PC-3 (cell line): ENCODE measurements at regions not wholly inside any gene's neighbourhood (a gene's known extent, or its start where the extent isn't known, plus 50 kb on each side); places are given as distances from the start of the nearest gene placed in this dataset.
A peak's percentile ranks its signal among the peaks of the same experiment; 100 is the strongest.

Experiments
- ATAC-seq: fragments of 200-7000 bp; cut with Tn5 transposase; 2 replicates; pipeline ENCODE4 v1.9.1; 2020; ENCODE audit warnings: mild to moderate bottlenecking, moderate library complexity
- BruUV-seq: library from RNA; stranded (reverse); fragments of 400-500 nt; replicated peaks from 2 replicates; lab custom pipeline; 2021; lab: Mats Ljungman, UMichigan
- CTCF ChIA-PET: fragments of 300-600 bp; sonication (Branson Sonifier 250); formaldehyde crosslinking; loops from one replicate; lab custom pipeline; 2022; ENCODE audit warnings: antibody characterized with exemption; lab: Charles Lee
- POLR2A ChIA-PET: fragments of 300-600 bp; sonication (Branson Sonifier 250); formaldehyde crosslinking; loops from one replicate; lab custom pipeline; 2022; ENCODE audit warnings: antibody characterized with exemption; ENCODE audit not compliant: unreplicated experiment; lab: Charles Lee
- DNase-seq: peaks from one replicate; pipeline ENCODE4 v3.0.0-alpha.2; 2015
- H2AFZ ChIP-seq: fragments of 300-600 bp; sonication (generic); 2 replicates; pipeline ENCODE4 v1.6.0; 2016; ENCODE audit warnings: antibody characterized with exemption, low read length
- H3F3A ChIP-seq: fragments of 300-600 bp; sonication (generic); one replicate; pipeline ENCODE4 v1.6.0; 2017; ENCODE audit warnings: antibody characterized with exemption, low read length, control low read depth, mild to moderate bottlenecking; ENCODE audit not compliant: unreplicated experiment
- H3K27ac ChIP-seq: fragments of 300-600 bp; sonication (generic); 2 replicates; pipeline ENCODE4 v1.5.1; 2016; ENCODE audit warnings: mild to moderate bottlenecking, low read length
- H3K27me3 ChIP-seq: fragments of 300-600 bp; sonication (generic); 2 replicates; pipeline ENCODE4 v1.6.1; 2016; ENCODE audit warnings: low read length, mixed read lengths
- H3K36me3 ChIP-seq: fragments of 300-600 bp; sonication (generic); 2 replicates; pipeline ENCODE4 v1.6.1; 2016; ENCODE audit warnings: low read depth, mixed run types, low read length, mixed read lengths
- H3K4me1 ChIP-seq: fragments of 300-600 bp; sonication (generic); 2 replicates; pipeline ENCODE4 v1.5.1; 2016; ENCODE audit warnings: low read length; ENCODE audit not compliant: insufficient read depth
- H3K4me2 ChIP-seq: fragments of 300-600 bp; sonication (generic); 2 replicates; pipeline ENCODE4 v1.6.0; 2016; ENCODE audit warnings: low read length
- H3K4me3 ChIP-seq: fragments of 300-600 bp; sonication (generic); 2 replicates; pipeline ENCODE4 v1.5.1; 2016; ENCODE audit warnings: mild to moderate bottlenecking, low read length, mixed read lengths
- H3K79me2 ChIP-seq: fragments of 300-600 bp; sonication (generic); 2 replicates; pipeline ENCODE4 v1.6.1; 2017; ENCODE audit warnings: low read length, mixed read lengths
- H3K9ac ChIP-seq: fragments of 300-600 bp; sonication (generic); 2 replicates; pipeline ENCODE4 v1.6.0; 2016; ENCODE audit warnings: mild to moderate bottlenecking, low read length
- H3K9me2 ChIP-seq: fragments of 300-600 bp; sonication (generic); replicated peaks from 2 replicates; pipeline ENCODE4 v1.6.1; 2016; ENCODE audit warnings: mixed run types, low read length, mixed read lengths
- H3K9me3 ChIP-seq: fragments of 300-600 bp; sonication (generic); 2 replicates; pipeline ENCODE4 v1.6.1; 2016; ENCODE audit warnings: low read length, mixed read lengths
- H4K20me1 ChIP-seq: fragments of 300-600 bp; sonication (generic); 2 replicates; pipeline ENCODE4 v1.6.1; 2016; ENCODE audit warnings: low read length, mixed read lengths
- CTCF ChIP-seq: fragments of 300-600 bp; sonication (generic); conservative IDR thresholded peaks from 2 replicates; pipeline ENCODE4 v1.5.1; 2017; ENCODE audit warnings: antibody characterized with exemption, low read depth, mild to moderate bottlenecking, low read length
- EZH2 ChIP-seq: fragments of 300-600 bp; sonication (generic); IDR thresholded peaks from one replicate; pipeline ENCODE4 v1.6.1; 2017; ENCODE audit warnings: antibody characterized with exemption, mild to moderate bottlenecking, low read length; ENCODE audit not compliant: unreplicated experiment
- EZH2phosphoT487 ChIP-seq: fragments of 300-600 bp; sonication (generic); IDR thresholded peaks from 2 replicates; pipeline ENCODE4 v1.6.1; 2018; ENCODE audit warnings: mild to moderate bottlenecking, antibody characterized with exemption, low read length, borderline replicate concordance
- intact Hi-C: fragments of 100-400 bp; cut with micrococcal nuclease; formaldehyde crosslinking; loops from 2 replicates; pipeline ENCODE4 v1.9.0; 2023

GRCh38 chr6:113315879-113316278 lies 541.3 kb upstream of the MARCKS start:
- H3K9ac ChIP-seq: no peak overlapping the region
- no peak for TF ChIP-seq EZH2phosphoT487
- TF ChIP-seq EZH2: no peak
- no peak for TF ChIP-seq CTCF
- H3K9me3 ChIP-seq: no peaks in the 10 kb centered on the region
- POLR2A ChIA-PET: no interaction called here
- H3K4me2 ChIP-seq: no peak overlapping the region
- no peaks in the 10 kb centered on the region for H3F3A ChIP-seq
- H3K27me3 ChIP-seq: no peaks in the 10 kb centered on the region
- H4K20me1 ChIP-seq: no peaks in the 10 kb centered on the region
- no TSS peak for BruUV-seq
- no peaks in the 10 kb centered on the region for H3K4me1 ChIP-seq
- CTCF ChIA-PET: no interaction called here
- ATAC-seq (no peak), DNase-seq (no peak)
- H3K4me3 ChIP-seq: no peak overlapping the region
- intact Hi-C loops: no loop called here
- no peak overlapping the region for H3K27ac ChIP-seq
- H2AFZ ChIP-seq: no peak overlapping the region
- no peaks in the 10 kb centered on the region for H3K79me2 ChIP-seq
- H3K36me3 ChIP-seq: no peaks in the 10 kb centered on the region
- H3K9me2 ChIP-seq: no peaks in the 10 kb centered on the region

GRCh38 chr6:113317442-113317841 lies 539.7 kb upstream of the MARCKS start:
- TF ChIP-seq EZH2: no peak
- no peak for TF ChIP-seq EZH2phosphoT487
- TF ChIP-seq CTCF: no peak
- H3K27me3 ChIP-seq: no peaks in the 10 kb centered on the region

GRCh38 chr6:113317891-113318574 lies 539.1 kb upstream of the MARCKS start:
- Histone ChIP-seq H3K27ac (no peak overlapping the region), H3K4me2 (no peak overlapping the region), H3K4me1 (no peaks in the 10 kb centered on the region), H3K79me2 (no peaks in the 10 kb centered on the region), H3K9ac (no peak overlapping the region), H3K36me3 (no peaks in the 10 kb centered on the region), H3F3A (no peaks in the 10 kb centered on the region), H2AFZ (peak overlapping the region; percentile 34; the same call in 1 of the 2 replicates), H3K4me3 (no peak overlapping the region), H3K27me3 (no peaks in the 10 kb centered on the region), H3K9me3 (no peaks in the 10 kb centered on the region), H3K9me2 (no peaks in the 10 kb centered on the region), H4K20me1 (no peaks in the 10 kb centered on the region)
- TF ChIP-seq EZH2 (no peak), EZH2phosphoT487 (no peak), CTCF (no peak)
- intact Hi-C loops: no loop called here
- ChIA-PET POLR2A (no interaction called here), CTCF (no interaction called here)
- no TSS peak for BruUV-seq
- ATAC-seq (no peak), DNase-seq (no peak)

More at GRCh38 chr6:113317442-113317841, 539.7 kb upstream of the MARCKS start:
- Histone ChIP-seq H3K4me3 (no peak overlapping the region), H3K27ac (no peak overlapping the region), H3K4me1 (no peaks in the 10 kb centered on the region), H2AFZ (no peak overlapping the region), H3K9me3 (no peaks in the 10 kb centered on the region), H3K79me2 (no peaks in the 10 kb centered on the region), H3K9ac (no peak overlapping the region), H3K4me2 (no peak overlapping the region), H3K9me2 (no peaks in the 10 kb centered on the region), H4K20me1 (no peaks in the 10 kb centered on the region), H3K36me3 (no peaks in the 10 kb centered on the region), H3F3A (no peaks in the 10 kb centered on the region)
- BruUV-seq: no TSS peak
- CTCF ChIA-PET: no interaction called here
- ATAC-seq (no peak), DNase-seq (no peak)
- POLR2A ChIA-PET: no interaction called here
- intact Hi-C loops: no loop called here
